Panc1 (cell line): ENCODE measurements at regions not wholly inside any gene's neighbourhood (a gene's known extent, or its start where the extent isn't known, plus 50 kb on each side); places are given as distances from the start of the nearest gene placed in this dataset.

ENCODE experiments used
- CTCF ChIP-seq: fragments of 450-650 bp; IDR thresholded peaks from 2 replicates; pipeline ENCODE4 v1.5.1; 2017; ENCODE audit warnings: mild to moderate bottlenecking
- POLR2AphosphoS5 ChIP-seq: IDR thresholded peaks from 2 replicates; pipeline ENCODE4 v1.6.1; 2012; ENCODE audit warnings: mild to moderate bottlenecking, low read depth, low read length, moderate library complexity
- SIN3A ChIP-seq: IDR thresholded peaks from 2 replicates; pipeline ENCODE4 v1.6.1; 2012; ENCODE audit warnings: low read depth, mild to moderate bottlenecking, low read length, moderate library complexity, borderline replicate concordance; ENCODE audit not compliant: insufficient read depth
- TCF7L2 ChIP-seq: IDR thresholded peaks from 2 replicates; pipeline ENCODE4 v1.6.1; 2011; ENCODE audit warnings: mild to moderate bottlenecking, low read depth, low read length, inconsistent platforms

- TF ChIP-seq CTCF = no peak
- TF ChIP-seq SIN3A = no peak
- TF ChIP-seq POLR2AphosphoS5 = no peak
- no peak for TF ChIP-seq TCF7L2
Observed at GRCh38 chr1:230543085-230543484, 99.2 kb upstream of the COG2 start.
